Activated CD8-positive, alpha-beta T cell treated with anti-CD3 and anti-CD28 coated beads for 36 hours (primary cell): ENCODE measurements at regions not wholly inside any gene's neighbourhood (a gene's known extent, or its start where the extent isn't known, plus 50 kb on each side); places are given as distances from the start of the nearest gene placed in this dataset.

ENCODE experiments used
- ATAC-seq: fragments of 200-7000 bp; cut with Tn5 transposase; one replicate; pipeline ENCODE4 v1.10.0; 2021; ENCODE audit warnings: mild to moderate bottlenecking, moderate library complexity
- CTCF ChIA-PET: fragments of 350-600 bp; sonication (Branson Sonifier 250); formaldehyde crosslinking; loops from one replicate; lab custom pipeline; 2021; ENCODE audit warnings: antibody characterized with exemption; lab: Charles Lee
- POLR2A ChIA-PET: fragments of 350-600 bp; sonication (Branson Sonifier 250); formaldehyde crosslinking; loops from one replicate; lab custom pipeline; 2021; ENCODE audit warnings: antibody characterized with exemption; lab: Charles Lee
- DNase-seq: peaks from one replicate; pipeline ENCODE4 v3.0.0-alpha.2; 2020
- H3K27ac Mint-ChIP-seq: one replicate; pipeline ENCODE4 v1.8.0; 2021; ENCODE audit warnings: mild to moderate bottlenecking, mixed read lengths
- H3K27me3 Mint-ChIP-seq: one replicate; pipeline ENCODE4 v1.8.0; 2021; ENCODE audit warnings: mixed read lengths
- H3K36me3 Mint-ChIP-seq: one replicate; pipeline ENCODE4 v1.8.0; 2021; ENCODE audit warnings: low read depth, mixed read lengths
- H3K4me1 Mint-ChIP-seq: one replicate; pipeline ENCODE4 v1.8.0; 2021; ENCODE audit warnings: low read depth, mixed read lengths
- H3K4me3 Mint-ChIP-seq: one replicate; pipeline ENCODE4 v1.8.0; 2021; ENCODE audit warnings: mild to moderate bottlenecking, moderate library complexity, mixed read lengths
- H3K9me3 Mint-ChIP-seq: one replicate; pipeline ENCODE4 v1.8.0; 2021; ENCODE audit warnings: mixed read lengths
- intact Hi-C: fragments of 100-400 bp; cut with micrococcal nuclease; formaldehyde crosslinking; loops from one replicate; pipeline ENCODE4 v1.10.0; 2022
- TF ChIP-seq, protein P1 (sequence below): fragments of 200-600 bp; IDR thresholded peaks from one replicate; pipeline ENCODE4 v1.8.0; 2022; ENCODE audit warnings: antibody characterized with exemption, mild to moderate bottlenecking

DNA sequence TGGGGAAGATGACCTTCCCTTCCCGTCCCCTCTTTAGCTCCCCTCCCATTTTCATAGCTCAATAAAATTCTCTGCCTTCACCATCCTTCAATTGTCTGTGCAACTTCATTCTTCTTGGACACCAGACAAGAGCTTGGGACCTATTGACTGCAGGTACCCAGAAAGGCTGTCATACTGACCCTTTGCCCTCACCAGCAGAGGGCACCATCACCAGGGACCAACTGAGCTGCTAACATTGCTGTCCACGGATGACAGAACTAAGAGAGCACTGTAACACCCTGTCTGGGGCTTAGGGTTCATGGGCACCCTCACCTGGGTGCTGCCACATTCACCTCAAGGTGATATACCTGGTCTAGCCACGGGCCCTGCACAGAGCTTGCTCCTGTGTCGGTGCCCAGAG, 141.3 kb upstream of the VCX3B start:
- intact Hi-C loops: no loop called here
- ATAC-seq (no peak), DNase-seq (no peak)
- POLR2A ChIA-PET: no interaction called here
- H3K36me3 Mint-ChIP-seq: no peaks in the 10 kb centered on the region
- H3K27ac Mint-ChIP-seq: no peak overlapping the region
- H3K27me3 Mint-ChIP-seq: no peaks in the 10 kb centered on the region
- TF ChIP-seq, protein P1, sequence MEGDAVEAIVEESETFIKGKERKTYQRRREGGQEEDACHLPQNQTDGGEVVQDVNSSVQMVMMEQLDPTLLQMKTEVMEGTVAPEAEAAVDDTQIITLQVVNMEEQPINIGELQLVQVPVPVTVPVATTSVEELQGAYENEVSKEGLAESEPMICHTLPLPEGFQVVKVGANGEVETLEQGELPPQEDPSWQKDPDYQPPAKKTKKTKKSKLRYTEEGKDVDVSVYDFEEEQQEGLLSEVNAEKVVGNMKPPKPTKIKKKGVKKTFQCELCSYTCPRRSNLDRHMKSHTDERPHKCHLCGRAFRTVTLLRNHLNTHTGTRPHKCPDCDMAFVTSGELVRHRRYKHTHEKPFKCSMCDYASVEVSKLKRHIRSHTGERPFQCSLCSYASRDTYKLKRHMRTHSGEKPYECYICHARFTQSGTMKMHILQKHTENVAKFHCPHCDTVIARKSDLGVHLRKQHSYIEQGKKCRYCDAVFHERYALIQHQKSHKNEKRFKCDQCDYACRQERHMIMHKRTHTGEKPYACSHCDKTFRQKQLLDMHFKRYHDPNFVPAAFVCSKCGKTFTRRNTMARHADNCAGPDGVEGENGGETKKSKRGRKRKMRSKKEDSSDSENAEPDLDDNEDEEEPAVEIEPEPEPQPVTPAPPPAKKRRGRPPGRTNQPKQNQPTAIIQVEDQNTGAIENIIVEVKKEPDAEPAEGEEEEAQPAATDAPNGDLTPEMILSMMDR: no peak
- no peaks in the 10 kb centered on the region for H3K4me1 Mint-ChIP-seq
- H3K9me3 Mint-ChIP-seq: peaks cover 7% of the 10 kb centered on the region
- CTCF ChIA-PET: no interaction called here
- no peak overlapping the region for H3K4me3 Mint-ChIP-seq

GRCh38 chrX:8341814-8342590, 122.6 kb upstream of the VCX3B start:
- H3K9me3 Mint-ChIP-seq: peaks cover 5% of the 10 kb centered on the region
- ChIA-PET CTCF (no interaction called here), POLR2A (no interaction called here)
- no peaks in the 10 kb centered on the region for H3K4me1 Mint-ChIP-seq
- intact Hi-C loops: no loop called here
- ATAC-seq (no peak), DNase-seq (no peak)
- H3K27ac Mint-ChIP-seq: no peak overlapping the region
- TF ChIP-seq, protein P1: no peak
- no peaks in the 10 kb centered on the region for H3K27me3 Mint-ChIP-seq
- peaks cover under 1% of the 10 kb centered on the region for H3K36me3 Mint-ChIP-seq
- H3K4me3 Mint-ChIP-seq: no peak overlapping the region

DNA sequence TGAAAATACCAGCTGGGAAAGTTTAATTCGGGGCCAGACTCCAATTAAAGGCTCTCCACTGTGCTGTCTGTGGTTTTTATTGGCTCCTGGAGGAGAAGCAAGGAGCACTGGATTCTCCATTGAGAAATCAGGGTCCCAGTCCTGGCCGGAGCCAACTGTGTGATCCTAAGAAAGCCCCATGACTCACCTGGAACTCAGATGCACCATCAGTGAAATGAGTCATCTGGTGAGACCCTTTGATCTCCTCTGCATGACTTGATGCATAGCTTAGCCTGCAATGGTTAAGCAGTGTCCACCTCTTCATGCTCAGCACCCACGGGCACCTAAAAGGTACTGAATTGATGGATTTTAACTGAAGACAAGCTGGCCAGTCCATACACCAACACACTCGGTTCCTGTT, 119.2 kb upstream of the VCX3B start:
- H3K27me3 Mint-ChIP-seq: no peaks in the 10 kb centered on the region
- CTCF ChIA-PET: no interaction called here
- no peaks in the 10 kb centered on the region for H3K4me1 Mint-ChIP-seq
- DNase-seq (no peak), ATAC-seq (no peak)
- intact Hi-C loops: no loop called here
- H3K27ac Mint-ChIP-seq: no peak overlapping the region
- H3K9me3 Mint-ChIP-seq: peaks cover 4% of the 10 kb centered on the region
- POLR2A ChIA-PET: no interaction called here
- no peak overlapping the region for H3K4me3 Mint-ChIP-seq
- TF ChIP-seq, protein P1: no peak
- H3K36me3 Mint-ChIP-seq: no peaks in the 10 kb centered on the region

- ChIA-PET CTCF (no interaction called here), POLR2A (no interaction called here)
- peaks cover 4% of the 10 kb centered on the region for H3K9me3 Mint-ChIP-seq
- H3K27me3 Mint-ChIP-seq: no peaks in the 10 kb centered on the region
- no peak overlapping the region for H3K27ac Mint-ChIP-seq
- no peaks in the 10 kb centered on the region for H3K4me1 Mint-ChIP-seq
- no peak overlapping the region for H3K4me3 Mint-ChIP-seq
- TF ChIP-seq, protein P1: no peak
- intact Hi-C loops: no loop called here
- ATAC-seq: no peak
- DNase-seq: no peak
- H3K36me3 Mint-ChIP-seq: no peaks in the 10 kb centered on the region
Observed at GRCh38 chrX:8346060-8346459, 118.6 kb upstream of the VCX3B start.

- Mint-ChIP-seq H3K27me3 (no peaks in the 10 kb centered on the region), H3K27ac (no peak overlapping the region), H3K4me3 (no peak overlapping the region), H3K9me3 (peaks cover 4% of the 10 kb centered on the region), H3K36me3 (no peaks in the 10 kb centered on the region), H3K4me1 (no peaks in the 10 kb centered on the region)
- ChIA-PET CTCF (no interaction called here), POLR2A (no interaction called here)
- no peak for DNase-seq
- intact Hi-C loops: no loop called here
- TF ChIP-seq, protein P1: no peak
- no peak for ATAC-seq
Observed at GRCh38 chrX:8346892-8347291, 117.7 kb upstream of the VCX3B start.
